ENCODE measurements at regions not wholly inside any gene's neighbourhood (a gene's known extent, or its start where the extent isn't known, plus 50 kb on each side); places are given as distances from the start of the nearest gene placed in this dataset.
"Not testable (repeated sequence)": the region's sequence is repeated elsewhere in the genome, so short reads cannot be mapped to it uniquely, and the experiment has no call there.

DNA sequence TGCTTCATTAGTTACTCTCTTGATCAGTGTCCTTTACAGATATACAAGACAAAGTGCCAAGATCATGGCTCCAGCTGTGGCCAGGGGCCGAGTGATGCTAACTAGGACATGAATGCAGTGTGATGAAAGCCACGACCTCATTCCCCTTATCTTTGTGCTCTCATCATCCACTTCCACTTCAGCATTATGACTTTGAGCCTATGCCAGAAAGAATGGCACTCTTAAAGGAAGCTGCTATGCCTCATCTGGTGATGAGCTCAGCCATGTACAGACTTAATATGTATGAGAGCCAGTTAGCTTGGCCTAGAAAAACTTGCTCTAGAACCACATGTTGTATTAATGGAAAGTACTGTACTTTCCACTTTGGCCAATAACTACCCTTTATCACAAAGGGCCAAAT lies 179.1 kb downstream of the TOX3 start:
- no peak for DNase-seq (ENCODE audit: low read depth, low spot score)
- no peaks in the 10 kb centered on the region for H3K9me3 ChIP-seq (ENCODE audit: low read depth, low read length)
- H3K4me3 ChIP-seq: no peak overlapping the region
- no peaks in the 10 kb centered on the region for H3K36me3 ChIP-seq (ENCODE audit: insufficient read depth, low read length)
- TF ChIP-seq FOXP2 (optimal IDR thresholded peaks at IDR 0.05; ENCODE audit: control extremely low read depth, extremely low read length, insufficient read depth) (no peak), POLR2AphosphoS5 (IDR thresholded peaks at IDR 0.05; ENCODE audit: borderline replicate concordance, low read depth, low read length) (no peak), EZH2 (IDR thresholded peaks at IDR 0.05) (no peak)
- H3K9ac ChIP-seq (ENCODE audit: insufficient read length): no peak overlapping the region
- no peak overlapping the region for H3K27ac ChIP-seq

- no peak overlapping the region for H3K9ac ChIP-seq (ENCODE audit: insufficient read length)
- TF ChIP-seq EZH2 (IDR thresholded peaks at IDR 0.05): no peak
- no peak for TF ChIP-seq POLR2AphosphoS5 (IDR thresholded peaks at IDR 0.05; ENCODE audit: borderline replicate concordance, low read depth, low read length)
- no peak for TF ChIP-seq FOXP2 (optimal IDR thresholded peaks at IDR 0.05; ENCODE audit: control extremely low read depth, extremely low read length, insufficient read depth)
- no peaks in the 10 kb centered on the region for H3K9me3 ChIP-seq (ENCODE audit: low read depth, low read length)
- H3K27ac ChIP-seq: no peak overlapping the region
- no peak overlapping the region for H3K4me3 ChIP-seq
- H3K36me3 ChIP-seq (ENCODE audit: insufficient read depth, low read length): no peaks in the 10 kb centered on the region
- no peak for DNase-seq (ENCODE audit: low read depth, low spot score)
These were observed 180.0 kb downstream of the TOX3 start for GRCh38 chr16:52366983-52367382.

DNA sequence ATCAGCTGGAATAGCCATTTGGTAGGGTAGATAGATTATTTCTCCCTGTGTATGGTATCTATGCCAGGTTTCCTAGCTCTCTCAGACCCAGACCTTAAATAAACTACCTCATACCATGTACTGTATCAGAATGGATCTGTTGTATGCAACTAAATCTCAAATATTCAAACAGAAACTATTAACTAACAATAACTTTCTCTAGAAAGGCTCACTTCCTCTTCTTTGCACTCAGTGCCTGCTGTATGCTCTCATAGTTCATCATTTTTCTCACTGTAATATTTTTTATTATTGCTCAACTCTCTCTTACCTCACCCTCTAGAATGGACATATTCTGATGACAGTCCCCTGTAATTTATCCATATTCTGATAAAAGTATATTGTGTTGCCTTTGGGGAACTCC lies 182.4 kb downstream of the TOX3 start:
- Histone ChIP-seq H3K9ac (ENCODE audit: insufficient read length) (no peak overlapping the region), H3K36me3 (ENCODE audit: insufficient read depth, low read length) (no peaks in the 10 kb centered on the region), H3K4me3 (no peak overlapping the region), H3K9me3 (ENCODE audit: low read depth, low read length) (no peaks in the 10 kb centered on the region), H3K27ac (no peak overlapping the region)
- TF ChIP-seq EZH2 (IDR thresholded peaks at IDR 0.05) (no peak), FOXP2 (optimal IDR thresholded peaks at IDR 0.05; ENCODE audit: control extremely low read depth, extremely low read length, insufficient read depth) (no peak), POLR2AphosphoS5 (IDR thresholded peaks at IDR 0.05; ENCODE audit: borderline replicate concordance, low read depth, low read length) (no peak)
- no peak for DNase-seq (ENCODE audit: low read depth, low spot score)

DNA sequence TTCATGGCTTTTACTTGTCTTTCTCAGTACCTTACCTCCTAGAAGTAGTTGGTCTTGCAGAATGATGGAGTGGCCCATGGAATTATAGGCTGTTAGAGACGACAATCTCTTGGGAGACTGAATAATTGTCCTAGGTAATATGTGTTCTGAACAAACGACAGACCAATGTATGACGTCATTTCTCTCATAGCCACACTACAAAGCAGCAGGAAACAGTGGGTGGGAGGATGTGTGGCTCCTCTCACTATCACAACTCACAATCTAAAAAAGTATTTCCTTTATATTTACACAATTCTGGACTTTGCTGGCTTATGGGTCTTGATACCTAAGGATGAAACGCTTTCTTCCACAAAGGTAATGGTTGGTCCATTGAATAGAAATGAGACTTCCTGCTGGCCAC lies 183.9 kb downstream of the TOX3 start:
- Histone ChIP-seq H3K9me3 (ENCODE audit: low read depth, low read length) (no peaks in the 10 kb centered on the region), H3K9ac (ENCODE audit: insufficient read length) (no peak overlapping the region), H3K36me3 (ENCODE audit: insufficient read depth, low read length) (no peaks in the 10 kb centered on the region), H3K4me3 (no peak overlapping the region), H3K27ac (no peak overlapping the region)
- TF ChIP-seq EZH2 (IDR thresholded peaks at IDR 0.05) (no peak), FOXP2 (optimal IDR thresholded peaks at IDR 0.05; ENCODE audit: control extremely low read depth, extremely low read length, insufficient read depth) (no peak), POLR2AphosphoS5 (IDR thresholded peaks at IDR 0.05; ENCODE audit: borderline replicate concordance, low read depth, low read length) (no peak)
- no peak for DNase-seq (ENCODE audit: low read depth, low spot score)

DNA sequence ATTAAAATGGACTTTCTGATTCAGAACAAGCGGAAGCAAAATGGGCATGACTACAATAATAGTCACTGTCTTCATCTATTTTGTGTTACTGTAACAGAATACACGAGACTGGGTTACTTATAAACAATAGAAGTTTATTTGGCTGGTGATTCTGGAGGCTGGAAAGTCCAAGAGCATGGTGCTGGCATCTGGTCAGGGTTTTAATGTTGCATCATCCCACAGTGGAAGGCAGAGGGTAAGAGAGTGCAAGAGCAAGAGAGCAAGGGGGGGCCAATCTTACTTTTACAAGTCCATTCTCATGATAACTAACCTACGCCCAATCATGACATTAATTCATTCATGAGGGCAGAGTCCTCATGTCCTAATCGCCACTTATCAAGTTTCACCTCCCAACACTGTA lies 189.2 kb downstream of the TOX3 start:
- DNase-seq (ENCODE audit: low read depth, low spot score): no peak
- no peaks in the 10 kb centered on the region for H3K36me3 ChIP-seq (ENCODE audit: insufficient read depth, low read length)
- no peaks in the 10 kb centered on the region for H3K9me3 ChIP-seq (ENCODE audit: low read depth, low read length)
- no peak overlapping the region for H3K4me3 ChIP-seq
- no peak overlapping the region for H3K27ac ChIP-seq
- no peak for TF ChIP-seq POLR2AphosphoS5 (IDR thresholded peaks at IDR 0.05; ENCODE audit: borderline replicate concordance, low read depth, low read length)
- no peak overlapping the region for H3K9ac ChIP-seq (ENCODE audit: insufficient read length)

DNA sequence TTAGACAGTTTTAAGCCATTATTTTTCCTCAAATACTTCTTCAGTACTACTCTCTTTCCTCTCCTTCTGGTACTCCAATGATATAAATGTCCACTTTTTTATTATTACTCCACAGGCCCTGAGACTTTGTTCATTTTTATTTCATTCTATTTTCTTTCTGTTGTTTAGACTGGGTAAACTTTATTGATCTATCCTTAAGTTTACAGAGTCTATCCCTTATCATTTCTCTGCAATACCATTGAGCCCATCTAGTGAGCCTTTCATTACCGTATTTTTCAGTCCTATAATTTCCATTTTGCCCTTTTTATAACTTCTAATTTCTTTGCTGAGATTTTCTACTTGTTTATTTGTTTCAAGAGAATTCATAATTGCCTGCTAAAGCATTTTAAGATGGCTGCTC lies 193.7 kb downstream of the TOX3 start:
- no peak for TF ChIP-seq EZH2 (IDR thresholded peaks at IDR 0.05)
- no peak for TF ChIP-seq FOXP2 (optimal IDR thresholded peaks at IDR 0.05; ENCODE audit: control extremely low read depth, extremely low read length, insufficient read depth)
- TF ChIP-seq POLR2AphosphoS5 (IDR thresholded peaks at IDR 0.05; ENCODE audit: borderline replicate concordance, low read depth, low read length): no peak
- Histone ChIP-seq H3K27ac (no peak overlapping the region), H3K4me3 (no peak overlapping the region), H3K9me3 (ENCODE audit: low read depth, low read length) (no peaks in the 10 kb centered on the region), H3K9ac (ENCODE audit: insufficient read length) (no peak overlapping the region), H3K36me3 (ENCODE audit: insufficient read depth, low read length) (no peaks in the 10 kb centered on the region)
- no peak for DNase-seq (ENCODE audit: low read depth, low spot score)

DNA sequence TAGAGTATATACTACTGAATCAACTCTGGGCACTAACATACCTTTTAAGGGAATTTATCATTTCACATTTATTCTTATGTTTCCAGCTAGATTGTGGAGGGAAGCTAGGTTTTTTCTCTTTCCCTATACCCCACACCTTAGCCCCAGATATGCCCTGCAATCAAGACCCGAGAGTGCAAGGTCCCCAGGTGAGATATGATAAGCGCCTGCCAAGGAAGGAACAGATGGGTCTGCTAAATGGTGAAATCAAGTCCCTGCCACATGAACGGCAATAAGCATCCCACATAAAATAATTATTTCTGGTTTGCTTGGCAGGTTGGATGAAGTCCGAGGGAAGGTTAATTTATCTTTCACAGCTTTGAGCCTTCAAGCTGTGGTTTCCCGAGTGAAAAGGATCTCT lies 195.5 kb downstream of the TOX3 start:
- no peak overlapping the region for H3K27ac ChIP-seq
- H3K4me3 ChIP-seq: no peak overlapping the region
- TF ChIP-seq EZH2 (IDR thresholded peaks at IDR 0.05): no peak
- no peak for TF ChIP-seq FOXP2 (optimal IDR thresholded peaks at IDR 0.05; ENCODE audit: control extremely low read depth, extremely low read length, insufficient read depth)
- TF ChIP-seq POLR2AphosphoS5 (IDR thresholded peaks at IDR 0.05; ENCODE audit: borderline replicate concordance, low read depth, low read length): no peak
- H3K9me3 ChIP-seq (ENCODE audit: low read depth, low read length): no peaks in the 10 kb centered on the region
- DNase-seq (ENCODE audit: low read depth, low spot score): no peak
- H3K9ac ChIP-seq (ENCODE audit: insufficient read length): no peak overlapping the region
- no peaks in the 10 kb centered on the region for H3K36me3 ChIP-seq (ENCODE audit: insufficient read depth, low read length)

DNA sequence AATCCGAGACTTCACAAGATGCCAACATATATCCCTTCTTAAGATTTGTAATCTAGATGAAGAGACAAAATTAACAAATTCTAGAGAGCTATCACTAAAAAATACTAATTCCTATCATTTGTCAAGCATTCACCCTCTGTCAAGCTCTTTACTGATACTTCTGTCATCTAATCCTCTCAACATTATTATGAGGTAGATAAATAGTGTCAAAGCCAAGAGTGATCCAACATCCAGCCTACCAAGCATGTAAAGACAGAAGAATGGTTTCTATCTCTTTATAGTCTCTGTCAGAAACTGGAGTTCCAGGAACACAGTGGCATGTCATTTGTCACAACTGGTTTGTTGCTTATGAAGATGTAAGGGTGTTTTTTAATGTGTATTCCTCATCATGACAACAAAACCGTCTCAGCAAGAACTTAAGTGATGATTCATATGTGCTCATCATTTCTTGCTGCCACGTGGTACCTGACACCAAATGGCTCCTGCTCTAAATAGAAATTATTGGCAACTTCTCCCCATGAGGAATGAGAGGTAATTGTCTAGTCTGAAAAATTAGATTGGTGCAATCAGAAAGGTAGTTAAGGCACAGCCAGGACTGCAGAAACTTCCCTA lies 196.8 kb downstream of the TOX3 start:
- Histone ChIP-seq H3K9ac (ENCODE audit: insufficient read length) (no peak overlapping the region), H3K36me3 (ENCODE audit: insufficient read depth, low read length) (no peaks in the 10 kb centered on the region), H3K9me3 (ENCODE audit: low read depth, low read length) (no peaks in the 10 kb centered on the region), H3K4me3 (no peak overlapping the region), H3K27ac (no peak overlapping the region)
- no peak for DNase-seq (ENCODE audit: low read depth, low spot score)
- TF ChIP-seq EZH2 (IDR thresholded peaks at IDR 0.05): no peak
- TF ChIP-seq FOXP2 (optimal IDR thresholded peaks at IDR 0.05; ENCODE audit: control extremely low read depth, extremely low read length, insufficient read depth): no peak
- no peak for TF ChIP-seq POLR2AphosphoS5 (IDR thresholded peaks at IDR 0.05; ENCODE audit: borderline replicate concordance, low read depth, low read length)

DNA sequence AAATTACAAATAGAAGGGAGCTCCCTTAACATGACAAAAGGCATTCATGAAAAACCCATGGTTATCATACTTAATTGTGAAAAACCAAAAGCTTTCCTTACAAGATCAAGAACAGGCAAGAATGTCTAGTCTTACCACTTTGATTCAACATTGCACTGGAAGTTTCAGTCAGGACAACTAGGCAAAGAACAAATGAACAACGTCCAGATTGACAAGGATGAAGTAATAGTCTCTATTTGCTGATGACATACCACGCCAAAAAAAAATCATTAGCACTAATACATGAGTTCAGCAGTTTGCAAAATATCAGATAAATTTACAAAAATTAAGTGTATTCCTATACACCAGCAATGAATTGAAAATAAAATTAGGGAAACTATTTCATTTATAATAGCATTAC lies 200.2 kb downstream of the TOX3 start:
- Histone ChIP-seq H3K4me3 (no peak overlapping the region), H3K36me3 (ENCODE audit: insufficient read depth, low read length) (no peaks in the 10 kb centered on the region), H3K27ac (no peak overlapping the region), H3K9me3 (ENCODE audit: low read depth, low read length) (no peaks in the 10 kb centered on the region), H3K9ac (ENCODE audit: insufficient read length) (no peak overlapping the region)
- TF ChIP-seq EZH2 (IDR thresholded peaks at IDR 0.05): no peak
- TF ChIP-seq POLR2AphosphoS5 (IDR thresholded peaks at IDR 0.05; ENCODE audit: borderline replicate concordance, low read depth, low read length): no peak
- no peak for TF ChIP-seq FOXP2 (optimal IDR thresholded peaks at IDR 0.05; ENCODE audit: control extremely low read depth, extremely low read length, insufficient read depth)
- no peak for DNase-seq (ENCODE audit: low read depth, low spot score)

DNA sequence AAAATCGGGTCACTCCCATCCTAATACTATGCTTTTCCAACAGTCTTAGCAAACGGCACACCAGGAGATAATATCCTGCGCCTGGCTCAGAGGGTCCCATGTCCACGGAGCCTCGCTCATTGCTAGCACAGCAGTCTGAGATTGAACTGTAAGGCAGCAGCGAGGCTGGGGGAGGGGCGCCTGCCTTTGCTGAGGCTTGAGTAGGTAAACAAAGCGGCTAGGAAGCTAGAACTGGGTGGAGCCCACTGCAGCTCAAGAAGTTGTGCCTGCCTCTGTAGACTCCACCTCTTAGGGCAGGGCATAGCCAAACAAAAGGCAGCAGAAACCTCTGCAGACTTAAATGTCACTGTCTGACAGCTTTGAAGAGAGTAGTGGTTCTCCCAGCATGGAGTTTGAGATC lies 213.3 kb downstream of the TOX3 start:
- not testable (repeated sequence) for H3K27ac ChIP-seq; H3K36me3 ChIP-seq (ENCODE audit: insufficient read depth, low read length); H3K9ac ChIP-seq (ENCODE audit: insufficient read length); H3K9me3 ChIP-seq (ENCODE audit: low read depth, low read length); DNase-seq (ENCODE audit: low read depth, low spot score); H3K4me3 ChIP-seq

All from SK-N-MC (cell line).